ENCODE measurements at regions not wholly inside any gene's neighbourhood (a gene's known extent, or its start where the extent isn't known, plus 50 kb on each side); places are given as distances from the start of the nearest gene placed in this dataset.

DNA sequence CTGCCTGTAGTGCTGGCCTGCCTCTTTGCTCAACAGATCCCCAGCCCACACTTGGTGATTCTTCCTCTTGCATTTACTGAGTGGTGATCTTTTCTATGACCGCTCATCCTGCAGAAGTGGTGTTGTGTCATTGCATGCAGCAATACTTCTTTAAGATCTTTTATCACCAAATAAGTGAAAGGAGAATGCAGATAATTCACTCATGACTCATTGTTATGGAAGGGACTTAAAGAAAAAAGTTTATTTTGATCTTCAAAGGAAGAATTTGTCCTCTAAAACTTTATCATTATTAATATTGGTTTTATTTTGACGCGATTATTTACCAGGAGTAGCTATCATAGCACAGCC lies 489.1 kb upstream of the CELF2 start:
- no peaks in the 10 kb centered on the region; the same call in 1 of the 2 replicates for H3K27me3 ChIP-seq (ENCODE audit: control insufficient read depth, insufficient read depth, low read length)
- no peak for DNase-seq
- H3K36me3 ChIP-seq (replicated peaks; ENCODE audit: control insufficient read depth, insufficient read depth, low read length), result no peaks in the 10 kb centered on the region
- no peak overlapping the region for H3K4me3 ChIP-seq (ENCODE audit: insufficient read depth, low read depth, low read length)

DNA sequence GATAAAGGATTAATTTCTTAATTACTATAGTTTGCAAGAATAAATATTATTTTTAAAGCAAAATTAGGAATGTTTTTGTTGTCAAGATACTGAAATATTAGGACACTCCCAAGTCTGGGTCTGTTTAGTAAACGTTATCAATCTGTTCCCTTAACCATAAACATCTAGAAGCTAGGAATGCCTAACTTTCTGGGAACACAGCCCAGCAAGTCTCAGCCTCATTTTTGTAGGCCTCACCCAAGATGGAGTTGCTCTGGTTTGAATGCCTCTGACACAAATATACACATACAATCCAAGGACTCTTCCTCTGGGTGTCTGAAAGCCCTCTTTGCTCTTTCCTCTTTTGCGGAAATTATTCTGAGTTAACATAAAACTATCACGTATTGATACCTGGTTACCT lies 487.4 kb upstream of the CELF2 start:
- no peaks in the 10 kb centered on the region for H3K36me3 ChIP-seq (replicated peaks; ENCODE audit: control insufficient read depth, insufficient read depth, low read length)
- no peak for DNase-seq
- H3K4me3 ChIP-seq (ENCODE audit: insufficient read depth, low read depth, low read length), result no peak overlapping the region

DNA sequence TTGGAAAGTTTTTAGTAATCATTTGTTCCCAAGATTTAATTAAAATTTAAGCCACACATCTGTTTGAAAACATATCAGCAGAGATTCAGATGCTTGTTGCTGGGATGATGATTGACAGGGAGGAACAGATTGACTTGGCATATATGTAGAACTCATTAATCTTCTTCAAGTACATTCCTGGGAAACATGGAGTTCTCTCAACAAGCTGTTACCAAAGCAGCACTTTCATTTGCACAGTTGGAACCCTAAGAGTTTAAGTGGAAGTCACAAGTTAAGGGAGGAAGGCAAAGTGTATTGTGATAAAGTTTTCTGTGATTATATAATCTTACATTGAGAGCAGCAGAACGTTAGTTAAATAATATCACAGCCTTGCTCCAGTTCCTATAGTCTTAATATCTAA lies 485.4 kb upstream of the CELF2 start:
- no peaks in the 10 kb centered on the region; the same call in 1 of the 2 replicates for H3K27me3 ChIP-seq (ENCODE audit: control insufficient read depth, insufficient read depth, low read length)
- H3K36me3 ChIP-seq (replicated peaks; ENCODE audit: control insufficient read depth, insufficient read depth, low read length), result no peaks in the 10 kb centered on the region
- no peak overlapping the region for H3K4me3 ChIP-seq (ENCODE audit: insufficient read depth, low read depth, low read length)
- no peak for DNase-seq

More for the DNA sequence above, 487.4 kb upstream of the CELF2 start:
- H3K27me3 ChIP-seq (ENCODE audit: control insufficient read depth, insufficient read depth, low read length), result no peaks in the 10 kb centered on the region; the same call in 1 of the 2 replicates

DNA sequence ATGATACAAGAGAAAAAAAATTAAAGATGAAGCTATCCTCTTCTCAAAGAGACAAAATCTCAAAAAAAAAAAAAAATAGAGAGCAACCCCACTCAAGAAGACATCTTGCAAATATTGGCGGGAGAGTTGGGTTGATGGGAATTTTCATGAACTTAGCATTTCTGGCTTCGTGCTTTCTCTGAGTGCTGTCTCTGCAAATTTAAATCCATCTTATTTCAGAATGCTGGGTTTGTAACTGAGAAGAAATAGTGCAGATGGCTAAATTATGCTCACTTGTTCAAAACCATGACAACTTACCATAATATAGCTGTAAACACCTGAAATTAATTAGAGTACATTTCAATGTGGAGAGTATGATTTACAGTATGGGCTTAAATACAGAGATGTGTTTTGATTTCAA lies 484.8 kb upstream of the CELF2 start:
- Histone ChIP-seq H3K27me3 (ENCODE audit: control insufficient read depth, insufficient read depth, low read length) (no peaks in the 10 kb centered on the region; the same call in 1 of the 2 replicates), H3K36me3 (replicated peaks; ENCODE audit: control insufficient read depth, insufficient read depth, low read length) (no peaks in the 10 kb centered on the region), H3K4me3 (ENCODE audit: insufficient read depth, low read depth, low read length) (no peak overlapping the region)
- no peak for DNase-seq

DNA sequence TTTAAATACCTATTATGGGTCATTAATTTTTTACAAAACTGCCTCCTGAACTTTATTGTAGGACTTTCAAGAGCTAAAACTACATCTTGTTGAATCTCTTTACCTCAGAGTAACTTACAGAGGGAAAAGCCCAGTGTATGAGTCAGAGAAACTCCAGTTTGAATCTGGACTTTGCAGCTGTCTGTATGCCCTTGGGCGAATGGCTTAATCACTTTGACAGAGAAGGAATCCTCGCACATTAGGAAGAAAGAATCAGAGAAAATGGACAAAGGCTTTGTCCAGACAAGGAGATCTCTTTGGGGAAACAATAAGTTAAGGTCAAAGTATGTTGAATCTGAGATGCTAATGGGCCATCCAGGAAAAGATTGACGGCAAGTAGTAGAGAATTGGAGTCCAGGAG lies 484.2 kb upstream of the CELF2 start:
- Histone ChIP-seq H3K4me3 (ENCODE audit: insufficient read depth, low read depth, low read length) (no peak overlapping the region), H3K27me3 (ENCODE audit: control insufficient read depth, insufficient read depth, low read length) (no peaks in the 10 kb centered on the region; the same call in 1 of the 2 replicates), H3K36me3 (replicated peaks; ENCODE audit: control insufficient read depth, insufficient read depth, low read length) (no peaks in the 10 kb centered on the region)
- no peak for DNase-seq

DNA sequence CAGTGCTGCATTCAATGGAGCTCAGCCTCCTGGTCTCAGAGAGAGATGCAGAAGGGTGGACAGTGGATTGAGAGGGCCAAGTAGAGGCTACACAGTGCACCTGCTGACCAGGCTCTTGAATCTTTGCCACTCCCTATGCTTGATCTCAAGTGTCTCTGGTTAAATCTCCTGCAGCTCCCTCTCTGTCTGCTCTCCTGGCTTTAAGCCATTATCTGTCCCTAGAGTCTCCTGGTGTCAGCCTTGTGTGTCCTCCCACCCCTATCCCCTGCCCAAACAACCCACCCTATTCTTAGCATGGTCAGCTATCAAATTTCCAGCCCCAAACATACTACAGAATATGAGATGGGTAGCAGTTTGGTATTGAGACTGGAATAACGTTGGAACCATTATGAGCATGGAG lies 479.3 kb upstream of the CELF2 start:
- Histone ChIP-seq H3K27me3 (ENCODE audit: control insufficient read depth, insufficient read depth, low read length) (no peaks in the 10 kb centered on the region), H3K36me3 (replicated peaks; ENCODE audit: control insufficient read depth, insufficient read depth, low read length) (no peaks in the 10 kb centered on the region), H3K4me3 (ENCODE audit: insufficient read depth, low read depth, low read length) (no peak overlapping the region)
- DNase-seq, result no peak

DNA sequence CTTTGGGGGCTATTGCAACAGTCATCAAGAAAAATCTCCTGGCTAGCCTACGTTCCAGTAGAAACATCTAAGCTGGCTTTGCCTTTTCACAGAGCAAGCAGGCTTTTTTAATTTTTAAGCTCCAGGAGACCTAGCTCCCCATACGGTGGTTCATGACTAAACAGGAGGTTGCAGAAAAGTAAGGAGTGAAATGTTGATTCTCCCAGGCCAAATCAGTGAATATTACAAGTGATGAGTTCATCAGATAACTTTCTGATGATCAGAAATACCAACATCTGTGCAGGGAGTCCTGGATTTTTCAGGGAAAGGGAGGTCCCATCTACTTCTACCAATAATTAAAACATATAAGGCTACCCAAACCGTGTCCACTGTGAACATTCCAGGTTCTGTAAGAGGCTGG lies 477.3 kb upstream of the CELF2 start:
- DNase-seq, result no peak
- Histone ChIP-seq H3K36me3 (replicated peaks; ENCODE audit: control insufficient read depth, insufficient read depth, low read length) (no peaks in the 10 kb centered on the region; the same call in 1 of the 2 replicates), H3K27me3 (ENCODE audit: control insufficient read depth, insufficient read depth, low read length) (no peaks in the 10 kb centered on the region)

DNA sequence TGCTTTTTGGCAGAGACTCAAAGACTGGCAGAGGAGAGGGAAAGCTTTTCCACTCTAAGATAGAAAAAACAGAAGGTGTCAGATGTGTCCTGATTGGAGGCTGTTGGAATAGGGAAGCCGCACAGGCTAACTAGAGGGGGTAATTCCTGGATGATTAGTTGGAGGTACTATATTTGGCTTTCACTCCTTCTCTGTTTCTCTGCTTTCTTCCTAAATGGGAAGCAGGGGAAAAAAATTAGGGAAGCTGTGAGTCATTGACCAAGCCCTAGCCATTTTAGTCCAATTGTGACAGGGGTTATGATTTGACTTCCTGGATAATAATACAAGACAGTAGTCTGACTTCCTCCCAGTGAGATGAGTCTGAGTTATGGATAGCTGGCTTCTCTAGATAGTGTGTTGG lies 475.2 kb upstream of the CELF2 start:
- no peaks in the 10 kb centered on the region; the same call in 1 of the 2 replicates for H3K36me3 ChIP-seq (replicated peaks; ENCODE audit: control insufficient read depth, insufficient read depth, low read length)
- DNase-seq, result no peak
- no peaks in the 10 kb centered on the region for H3K27me3 ChIP-seq (ENCODE audit: control insufficient read depth, insufficient read depth, low read length)
- H3K4me3 ChIP-seq (ENCODE audit: insufficient read depth, low read depth, low read length), result no peak overlapping the region

More for the DNA sequence above, 477.3 kb upstream of the CELF2 start:
- H3K4me3 ChIP-seq (ENCODE audit: insufficient read depth, low read depth, low read length), result no peak overlapping the region

DNA sequence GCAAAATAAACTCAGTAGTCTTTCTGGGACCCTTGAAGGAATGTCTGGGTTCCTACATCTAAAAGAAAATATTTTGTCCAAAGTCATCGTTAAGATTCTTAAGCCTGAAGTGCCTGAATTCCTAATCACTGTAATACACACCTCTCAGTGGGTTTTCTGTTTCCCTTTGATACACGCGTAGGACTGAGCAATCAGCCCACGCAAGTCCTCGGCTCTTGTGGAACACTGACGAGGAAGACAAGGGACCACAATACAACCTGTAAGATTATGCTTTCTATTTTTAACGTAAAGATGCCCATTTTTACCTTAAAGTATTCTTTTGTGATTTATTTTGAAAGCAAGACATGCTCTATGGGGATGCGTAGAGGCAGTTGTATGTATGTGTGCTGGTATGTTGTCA lies 472.8 kb upstream of the CELF2 start:
- no peak for DNase-seq
- Histone ChIP-seq H3K27me3 (ENCODE audit: control insufficient read depth, insufficient read depth, low read length) (no peaks in the 10 kb centered on the region), H3K36me3 (replicated peaks; ENCODE audit: control insufficient read depth, insufficient read depth, low read length) (no peaks in the 10 kb centered on the region; the same call in 1 of the 2 replicates), H3K4me3 (ENCODE audit: insufficient read depth, low read depth, low read length) (no peak overlapping the region)

DNA sequence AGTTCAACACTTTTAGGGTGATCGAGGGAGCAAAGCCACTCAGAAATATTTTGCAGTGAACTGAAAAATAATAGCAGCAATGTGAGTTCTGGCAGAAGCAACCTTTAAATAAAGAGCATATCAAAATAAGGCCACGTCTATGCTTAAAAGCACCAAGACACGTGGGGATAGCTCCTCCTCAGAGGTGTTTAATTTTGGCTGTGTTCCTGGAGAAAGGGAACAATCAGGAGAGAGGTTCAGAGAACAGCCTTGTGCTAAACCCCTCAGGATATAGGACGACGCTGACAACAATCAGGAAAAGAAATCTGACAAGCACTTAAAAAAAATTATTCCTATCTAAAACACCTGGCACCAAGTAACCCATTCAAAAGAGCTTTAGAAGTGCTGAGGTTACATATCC lies 471.9 kb upstream of the CELF2 start:
- DNase-seq, result no peak
- H3K4me3 ChIP-seq (ENCODE audit: insufficient read depth, low read depth, low read length), result no peak overlapping the region
- H3K36me3 ChIP-seq (replicated peaks; ENCODE audit: control insufficient read depth, insufficient read depth, low read length), result no peaks in the 10 kb centered on the region; the same call in 1 of the 2 replicates
- no peaks in the 10 kb centered on the region for H3K27me3 ChIP-seq (ENCODE audit: control insufficient read depth, insufficient read depth, low read length)

DNA sequence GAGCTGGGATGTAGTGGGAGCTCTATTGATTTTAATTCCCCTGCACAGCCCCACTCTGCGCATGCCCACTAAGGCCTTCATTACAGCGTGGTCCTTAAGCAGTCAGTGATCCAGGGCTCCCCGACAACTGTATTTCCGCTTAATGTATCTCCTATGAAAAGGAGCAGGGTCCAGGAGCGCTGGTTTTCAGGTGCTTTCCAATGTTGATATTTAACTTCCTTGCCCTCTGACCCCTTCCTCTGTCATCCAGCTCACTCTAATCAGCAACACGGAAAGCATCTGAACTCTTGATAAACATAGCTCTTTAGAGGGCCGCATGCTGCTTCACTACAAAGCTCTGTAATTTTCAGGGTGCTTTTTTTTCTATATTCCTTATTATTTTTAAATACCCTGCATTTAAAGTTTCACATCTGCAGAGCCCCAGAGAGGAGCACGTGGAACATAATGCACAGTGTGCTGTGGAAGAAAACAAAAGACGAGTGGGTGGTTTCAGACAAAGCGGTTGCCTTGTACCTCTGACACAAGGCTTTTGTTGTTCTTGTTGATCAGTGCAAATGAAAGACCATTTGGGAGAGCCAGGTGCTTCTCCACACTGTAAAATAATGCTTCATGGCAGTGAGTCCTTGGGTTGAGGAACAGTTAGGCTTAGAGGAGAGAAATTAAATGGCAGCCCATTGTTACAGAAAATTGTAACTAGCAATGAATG lies 465.9 kb upstream of the CELF2 start:
- Histone ChIP-seq H3K27me3 (ENCODE audit: control insufficient read depth, insufficient read depth, low read length) (no peaks in the 10 kb centered on the region), H3K4me3 (ENCODE audit: insufficient read depth, low read depth, low read length) (no peak overlapping the region), H3K36me3 (replicated peaks; ENCODE audit: control insufficient read depth, insufficient read depth, low read length) (no peaks in the 10 kb centered on the region)
- DNase-seq, result no peak

DNA sequence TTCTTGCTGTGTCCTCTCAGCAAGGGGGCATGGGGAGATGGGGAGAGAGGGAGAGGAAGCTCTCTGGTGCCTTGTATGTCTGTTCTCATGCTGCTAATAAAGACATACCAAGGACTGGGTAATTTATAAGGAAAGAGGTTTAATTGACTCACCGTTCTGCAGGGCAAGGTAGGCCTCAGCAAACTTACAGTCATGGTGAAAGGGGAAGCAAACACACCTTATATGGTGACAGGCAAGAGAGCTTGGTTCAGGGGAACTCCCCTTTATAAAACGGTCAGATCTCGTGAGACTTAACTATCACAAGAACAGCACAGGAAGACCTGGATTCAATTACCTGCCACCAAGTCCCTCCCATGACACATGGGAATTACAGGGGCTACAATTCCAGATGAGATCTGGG lies 464.7 kb upstream of the CELF2 start:
- H3K27me3 ChIP-seq (ENCODE audit: control insufficient read depth, insufficient read depth, low read length), result no peaks in the 10 kb centered on the region

DNA sequence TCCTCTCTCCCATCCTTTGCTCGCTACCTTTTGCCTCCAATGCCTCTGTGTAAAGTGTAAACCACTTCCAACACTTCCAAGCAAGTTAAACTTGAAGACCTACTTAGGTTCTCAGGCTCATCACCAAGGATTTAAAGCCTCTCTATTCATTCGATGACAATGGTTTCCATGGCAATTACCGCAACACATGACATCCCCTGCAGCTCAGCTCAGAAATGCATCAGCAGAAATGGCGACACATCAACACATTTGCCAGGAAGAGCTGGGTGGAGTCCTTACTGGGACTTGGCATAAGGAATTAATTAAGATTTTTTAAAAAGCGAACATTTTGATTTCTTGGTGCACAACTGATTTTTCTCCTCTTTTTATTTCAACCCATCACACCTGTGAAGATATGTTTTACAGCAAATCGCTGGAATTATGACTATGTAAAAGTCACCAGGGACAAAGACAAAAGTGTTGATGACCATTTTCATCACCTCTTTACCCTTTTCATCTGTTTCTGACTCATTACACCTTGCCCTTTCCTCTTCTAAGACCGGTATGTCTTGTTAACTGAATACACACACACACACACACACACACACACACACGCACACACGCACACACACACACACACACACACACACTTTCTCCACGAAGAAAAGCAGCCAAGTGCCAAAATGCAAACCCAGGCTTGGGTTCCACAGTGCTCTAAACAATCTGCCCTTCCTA lies 453.4 kb upstream of the CELF2 start:
- Histone ChIP-seq H3K36me3 (replicated peaks; ENCODE audit: control insufficient read depth, insufficient read depth, low read length) (no peaks in the 10 kb centered on the region), H3K4me3 (ENCODE audit: insufficient read depth, low read depth, low read length) (no peak overlapping the region), H3K27me3 (ENCODE audit: control insufficient read depth, insufficient read depth, low read length) (no peaks in the 10 kb centered on the region)
- no peak for DNase-seq

More for the DNA sequence above, 464.7 kb upstream of the CELF2 start:
- DNase-seq, result no peak
- H3K4me3 ChIP-seq (ENCODE audit: insufficient read depth, low read depth, low read length), result no peak overlapping the region
- H3K36me3 ChIP-seq (replicated peaks; ENCODE audit: control insufficient read depth, insufficient read depth, low read length), result no peaks in the 10 kb centered on the region

DNA sequence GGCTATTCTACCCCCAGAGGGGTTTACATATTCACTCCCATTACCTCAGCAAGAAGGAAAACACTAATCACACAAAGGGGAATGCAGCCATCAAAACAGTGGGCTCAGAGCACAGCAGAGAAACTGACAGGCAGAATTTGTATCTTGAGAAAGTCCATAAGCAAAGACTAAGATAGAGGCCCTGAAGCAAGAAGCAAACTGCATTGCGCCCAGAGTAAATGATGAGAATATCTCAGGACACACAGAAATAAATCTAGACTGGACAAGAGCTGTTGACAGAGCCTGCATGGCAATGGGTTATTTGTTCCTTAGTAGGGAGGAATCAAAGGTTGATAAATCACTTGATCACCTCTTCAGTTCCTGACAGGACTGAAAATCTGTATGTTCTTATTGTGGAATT lies 440.7 kb upstream of the CELF2 start:
- Histone ChIP-seq H3K27me3 (ENCODE audit: control insufficient read depth, insufficient read depth, low read length) (no peaks in the 10 kb centered on the region), H3K4me3 (ENCODE audit: insufficient read depth, low read depth, low read length) (no peak overlapping the region), H3K36me3 (replicated peaks; ENCODE audit: control insufficient read depth, insufficient read depth, low read length) (no peaks in the 10 kb centered on the region)
- DNase-seq, result no peak

DNA sequence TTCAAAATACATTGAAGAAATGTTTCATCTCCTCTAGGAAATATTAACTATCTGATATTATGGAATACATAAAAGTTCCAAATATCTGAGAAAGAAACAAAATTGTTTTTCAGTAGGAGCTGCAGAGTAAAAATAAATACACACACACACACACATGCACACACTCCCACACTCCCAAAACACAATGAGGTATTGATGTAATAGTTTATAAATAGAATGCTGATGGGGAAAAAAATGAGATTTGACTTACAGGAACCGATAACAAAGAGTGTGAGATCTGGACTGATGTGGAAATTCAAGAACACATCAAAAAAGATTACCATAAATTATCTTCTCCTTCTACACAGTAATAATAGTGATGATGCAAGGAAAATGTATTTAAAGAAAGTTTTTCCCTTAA lies 438.0 kb upstream of the CELF2 start:
- DNase-seq, result no peak
- no peak overlapping the region for H3K4me3 ChIP-seq (ENCODE audit: insufficient read depth, low read depth, low read length)
- H3K36me3 ChIP-seq (replicated peaks; ENCODE audit: control insufficient read depth, insufficient read depth, low read length), result no peaks in the 10 kb centered on the region

More for the DNA sequence above, 438.0 kb upstream of the CELF2 start:
- no peaks in the 10 kb centered on the region for H3K27me3 ChIP-seq (ENCODE audit: control insufficient read depth, insufficient read depth, low read length)
